ENCODE measurements at regions not wholly inside any gene's neighbourhood (a gene's known extent, or its start where the extent isn't known, plus 50 kb on each side); places are given as distances from the start of the nearest gene placed in this dataset.

- no peak for TF ChIP-seq POLR2A (IDR thresholded peaks at IDR 0.05)
- TF ChIP-seq, protein P1, sequence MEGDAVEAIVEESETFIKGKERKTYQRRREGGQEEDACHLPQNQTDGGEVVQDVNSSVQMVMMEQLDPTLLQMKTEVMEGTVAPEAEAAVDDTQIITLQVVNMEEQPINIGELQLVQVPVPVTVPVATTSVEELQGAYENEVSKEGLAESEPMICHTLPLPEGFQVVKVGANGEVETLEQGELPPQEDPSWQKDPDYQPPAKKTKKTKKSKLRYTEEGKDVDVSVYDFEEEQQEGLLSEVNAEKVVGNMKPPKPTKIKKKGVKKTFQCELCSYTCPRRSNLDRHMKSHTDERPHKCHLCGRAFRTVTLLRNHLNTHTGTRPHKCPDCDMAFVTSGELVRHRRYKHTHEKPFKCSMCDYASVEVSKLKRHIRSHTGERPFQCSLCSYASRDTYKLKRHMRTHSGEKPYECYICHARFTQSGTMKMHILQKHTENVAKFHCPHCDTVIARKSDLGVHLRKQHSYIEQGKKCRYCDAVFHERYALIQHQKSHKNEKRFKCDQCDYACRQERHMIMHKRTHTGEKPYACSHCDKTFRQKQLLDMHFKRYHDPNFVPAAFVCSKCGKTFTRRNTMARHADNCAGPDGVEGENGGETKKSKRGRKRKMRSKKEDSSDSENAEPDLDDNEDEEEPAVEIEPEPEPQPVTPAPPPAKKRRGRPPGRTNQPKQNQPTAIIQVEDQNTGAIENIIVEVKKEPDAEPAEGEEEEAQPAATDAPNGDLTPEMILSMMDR (IDR thresholded peaks at IDR 0.05) = no peak
These were observed 98.7 kb downstream of the QPCT start for GRCh38 chr2:37443082-37443481.
